HUDEP-2 (cell line): ENCODE measurements at regions not wholly inside any gene's neighbourhood (a gene's known extent, or its start where the extent isn't known, plus 50 kb on each side); places are given as distances from the start of the nearest gene placed in this dataset.
A peak's percentile ranks its signal among the peaks of the same experiment; 100 is the strongest.

Source experiments
- DNase-seq, 76 experiments: peaks; one replicate each; lab custom pipeline; 2025; ENCODE audit not compliant: unreplicated experiment in 76 of 76; lab: John Stamatoyannopoulos, UW

GRCh38 chrX:40201329-40201885 lies 103.6 kb upstream of the BCOR start:
- peak in 1 of 76 experiments; percentile 0 for DNase-seq

GRCh38 chrX:40199704-40200103 lies 101.9 kb upstream of the BCOR start:
- DNase-seq, result no peak

- no peak for DNase-seq
Measured at GRCh38 chrX:40197071-40197470, 99.3 kb upstream of the BCOR start.

- no peak for DNase-seq
Measured at GRCh38 chrX:40195368-40195767, 97.6 kb upstream of the BCOR start.

GRCh38 chrX:40192196-40192595 lies 94.4 kb upstream of the BCOR start:
- no peak for DNase-seq

- DNase-seq, result no peak
Measured at GRCh38 chrX:40189637-40190036, 91.9 kb upstream of the BCOR start.

GRCh38 chrX:40188573-40189417 lies 91.0 kb upstream of the BCOR start:
- no peak for DNase-seq

- DNase-seq, result no peak
Measured at GRCh38 chrX:40184968-40185367, 87.2 kb upstream of the BCOR start.

GRCh38 chrX:40182615-40183014 lies 84.9 kb upstream of the BCOR start:
- DNase-seq, result no peak

GRCh38 chrX:40182095-40182494 lies 84.3 kb upstream of the BCOR start:
- DNase-seq, result no peak

- no peak for DNase-seq
Measured at GRCh38 chrX:40179283-40179682, 81.5 kb upstream of the BCOR start.

- peak in 1 of 76 experiments; percentile 1 for DNase-seq
Measured at GRCh38 chrX:40177942-40178715, 80.4 kb upstream of the BCOR start.

GRCh38 chrX:40177489-40177888 lies 79.7 kb upstream of the BCOR start:
- DNase-seq, result no peak

- DNase-seq, result peak in 11 of 76 experiments; percentile 0 to 30 (median 4)
Measured at GRCh38 chrX:40177117-40177430, 79.3 kb upstream of the BCOR start.

GRCh38 chrX:40176351-40177116 lies 78.8 kb upstream of the BCOR start:
- peak in 63 of 76 experiments; percentile 2 to 69 (median 39) for DNase-seq

GRCh38 chrX:40175511-40176350 lies 78.0 kb upstream of the BCOR start:
- DNase-seq, result peak in 74 of 76 experiments; percentile 14 to 83 (median 70)

GRCh38 chrX:40174854-40175510 lies 77.2 kb upstream of the BCOR start:
- peak in 61 of 76 experiments; percentile 0 to 60 (median 25) for DNase-seq

- DNase-seq, result peak in 70 of 76 experiments; percentile 6 to 74 (median 40)
Measured at GRCh38 chrX:40174001-40174853, 76.5 kb upstream of the BCOR start.
